Fibroblast of the aortic adventitia (primary cell): ENCODE measurements at regions not wholly inside any gene's neighbourhood (a gene's known extent, or its start where the extent isn't known, plus 50 kb on each side); places are given as distances from the start of the nearest gene placed in this dataset.

ENCODE experiments used
- DNase-seq: peaks from one replicate; pipeline ENCODE4 v3.0.0-alpha.2; 2010; ENCODE audit warnings: low read depth
- H3K4me3 ChIP-seq: 2 replicates; pipeline ENCODE4 v1.5.1; 2011; ENCODE audit warnings: low read depth, mild to moderate bottlenecking, control low read depth, low read length, moderate library complexity
- CTCF ChIP-seq: IDR thresholded peaks from 2 replicates; pipeline ENCODE4 v1.5.1; 2011; ENCODE audit warnings: mild to moderate bottlenecking, low read length, control low read depth, inconsistent platforms; ENCODE audit not compliant: insufficient read depth

GRCh38 chr13:58181111-58181510, 549.6 kb downstream of the PCDH17 start:
- no peak overlapping the region for H3K4me3 ChIP-seq
- DNase-seq, result no peak
- no peak for TF ChIP-seq CTCF

GRCh38 chr13:58187881-58188280, 556.3 kb downstream of the PCDH17 start:
- no peak for TF ChIP-seq CTCF
- H3K4me3 ChIP-seq, result no peak overlapping the region
- no peak for DNase-seq

GRCh38 chr13:58190577-58190976, 559.0 kb downstream of the PCDH17 start:
- TF ChIP-seq CTCF, result no peak
- DNase-seq, result no peak
- no peak overlapping the region for H3K4me3 ChIP-seq

- no peak overlapping the region for H3K4me3 ChIP-seq
- DNase-seq, result no peak
- no peak for TF ChIP-seq CTCF
Observed at GRCh38 chr13:58191754-58192153, 560.2 kb downstream of the PCDH17 start.

- TF ChIP-seq CTCF, result no peak
- no peak for DNase-seq
- H3K4me3 ChIP-seq, result no peak overlapping the region
Observed at GRCh38 chr13:58202099-58202498, 570.6 kb downstream of the PCDH17 start.

- TF ChIP-seq CTCF, result no peak
- H3K4me3 ChIP-seq, result no peak overlapping the region
- DNase-seq, result no peak
Observed at GRCh38 chr13:58207501-58207900, 576.0 kb downstream of the PCDH17 start.

GRCh38 chr13:58235454-58235853, 603.9 kb downstream of the PCDH17 start:
- no peak for TF ChIP-seq CTCF
- no peak for DNase-seq
- no peak overlapping the region for H3K4me3 ChIP-seq
